K562 (cell line): ENCODE measurements at regions not wholly inside any gene's neighbourhood (a gene's known extent, or its start where the extent isn't known, plus 50 kb on each side); places are given as distances from the start of the nearest gene placed in this dataset.

Experiments
- ATAC-seq: fragments of 200-7000 bp; cut with Tn5 transposase; 3 replicates; pipeline ENCODE4 v1.9.1; 2020; ENCODE audit warnings: moderate library complexity
- BruUV-seq: library from RNA; stranded (reverse); fragments of 400-500 nt; replicated peaks from 2 replicates; lab custom pipeline; 2021; lab: Mats Ljungman, UMichigan
- CTCF ChIA-PET: fragments of 300-600 bp; formaldehyde crosslinking; extraction: SDS; loops from one replicate; lab custom pipeline; 2021; ENCODE audit warnings: low intra/inter-chr PET ratio; lab: Yijun Ruan, JAX
- POLR2A ChIA-PET: fragments of 300-600, 350-650 bp; sonication (Branson Sonifier 250); formaldehyde crosslinking; extraction: SDS; loops from one replicate; lab custom pipeline; 2021; ENCODE audit warnings: antibody characterized with exemption, inconsistent platforms; lab: Yijun Ruan, JAX
- DNase-seq, 4 experiments: peaks; one replicate each; pipeline versions ENCODE4 v3.0.0 to v3.0.0-alpha.2; 2011 to 2018; ENCODE audit warnings: low spot score in 3 of 4, mixed read lengths in 3 of 4; ENCODE audit errors: extremely low read depth in 1 of 4
- FAIRE-seq: peaks from 2 replicates; lab custom pipeline; 2011; peaks lifted over from hg19 to GRCh38; lab: Jason Lieb, UNC
- H2AFZ ChIP-seq: 2 replicates; pipeline ENCODE4 v1.6.0; 2011; ENCODE audit warnings: low read depth, low read length, control low read depth, inconsistent platforms
- H3K27ac ChIP-seq: fragments of 200-600 bp; 3 replicates; pipeline ENCODE4 v1.8.0; 2011; ENCODE audit warnings: low read depth, mild to moderate bottlenecking, control low read depth, inconsistent platforms, low read length, moderate library complexity, mixed read lengths; ENCODE audit errors: extremely low read depth
- H3K27me3 ChIP-seq, 2 experiments: fragments of 300-600 bp in 1 of 2; 2 replicates in 1 of 2; 3 replicates in 1 of 2; pipeline versions ENCODE4 v1.6.0 to v1.8.0; 2011; ENCODE audit warnings: inconsistent platforms in 2 of 2, low read length in 2 of 2, mild to moderate bottlenecking in 1 of 2, mixed read lengths in 1 of 2, moderate library complexity in 1 of 2; ENCODE audit not compliant: control insufficient read depth in 2 of 2, insufficient read depth in 2 of 2
- H3K36me3 ChIP-seq: fragments of 300-600 bp; 3 replicates; pipeline ENCODE4 v1.8.0; 2011; ENCODE audit warnings: mild to moderate bottlenecking, low read length, inconsistent platforms; ENCODE audit not compliant: control insufficient read depth, insufficient read depth
- H3K4me1 ChIP-seq, 2 experiments: fragments of 200-600 bp in 1 of 2; replicated peaks in 1 of 2; 2 replicates in 1 of 2; 3 replicates in 1 of 2; pipeline versions ENCODE4 v1.5.1 to v1.8.0; 2011; ENCODE audit warnings: inconsistent platforms in 2 of 2, low read length in 2 of 2, mild to moderate bottlenecking in 1 of 2, mixed read lengths in 1 of 2, moderate library complexity in 1 of 2; ENCODE audit not compliant: control insufficient read depth in 2 of 2, insufficient read depth in 2 of 2
- H3K4me2 ChIP-seq: 2 replicates; pipeline ENCODE4 v1.6.1; 2011; ENCODE audit warnings: low read length, control low read depth, inconsistent platforms, mixed read lengths; ENCODE audit not compliant: insufficient read depth
- H3K4me3 ChIP-seq: fragments of 200-600 bp; sonication (generic), shearing (Covaris generic); 2 replicates; pipeline ENCODE4 v1.5.1; 2016; ENCODE audit warnings: control low read depth, inconsistent platforms
- H3K79me2 ChIP-seq: fragments of 200-600 bp; 3 replicates; pipeline ENCODE4 v1.8.0; 2011; ENCODE audit warnings: low read length, inconsistent platforms; ENCODE audit not compliant: control insufficient read depth, insufficient read depth
- H3K9ac ChIP-seq, 2 experiments: 2 replicates each; pipeline versions ENCODE4 v1.6.0 to v1.6.1; 2011; ENCODE audit warnings: low read depth in 2 of 2, low read length in 2 of 2, control low read depth in 1 of 2, inconsistent platforms in 1 of 2, mild to moderate bottlenecking in 1 of 2, mixed read lengths in 1 of 2; ENCODE audit not compliant: insufficient read depth in 1 of 2
- H3K9me1 ChIP-seq: one replicate; pipeline ENCODE4 v1.6.0; 2011; ENCODE audit warnings: inconsistent platforms, mild to moderate bottlenecking, low read length, moderate library complexity; ENCODE audit not compliant: control insufficient read depth, insufficient read depth
- H3K9me3 ChIP-seq: replicated peaks from 2 replicates; pipeline ENCODE4 v1.5.1; 2011; ENCODE audit warnings: low read depth, low read length, inconsistent platforms; ENCODE audit not compliant: control insufficient read depth, insufficient read depth
- H4K20me1 ChIP-seq: replicated peaks from 2 replicates; pipeline ENCODE4 v1.6.1; 2011; ENCODE audit warnings: low read length, inconsistent platforms, mixed read lengths; ENCODE audit not compliant: control insufficient read depth, insufficient read depth
- EP400 ChIP-seq: fragments of 450-650 bp; IDR thresholded peaks from 2 replicates; pipeline ENCODE4 v1.6.1; 2017; ENCODE audit warnings: antibody characterized with exemption, mild to moderate bottlenecking, moderate library complexity
- ESRRA ChIP-seq: fragments of 450-650 bp; IDR thresholded peaks from 2 replicates; pipeline ENCODE4 v1.6.1; 2014; ENCODE audit warnings: low read depth, mild to moderate bottlenecking, moderate library complexity, borderline replicate concordance
- NR2F6 ChIP-seq: fragments of 450-650 bp; formaldehyde crosslinking; IDR thresholded peaks from 2 replicates; pipeline ENCODE4 v1.4.0; 2020; ENCODE audit warnings: mild to moderate bottlenecking
- POLR2B ChIP-seq: fragments of 450-650 bp; IDR thresholded peaks from 2 replicates; pipeline ENCODE4 v1.6.1; 2018; ENCODE audit warnings: low read depth; ENCODE audit not compliant: partially characterized antibody
- STAT5B ChIP-seq: fragments of 250-450 bp; sonication (Bioruptor Pico); IDR thresholded peaks from 2 replicates; pipeline ENCODE4 v1.8.0; 2021; ENCODE audit warnings: mild to moderate bottlenecking, inconsistent platforms
- TCF3 ChIP-seq: sonication (generic); formaldehyde crosslinking; IDR thresholded peaks from 2 replicates; pipeline ENCODE4 v1.4.0; 2020; ENCODE audit warnings: mild to moderate bottlenecking, missing genetic modification reagents
- VEZF1 ChIP-seq: fragments of 200-800 bp; sonication (Bioruptor generic); IDR thresholded peaks from 2 replicates; pipeline ENCODE4 v1.6.1; 2017; ENCODE audit warnings: missing genetic modification characterization, missing compliant biosample characterization
- ZBTB5 ChIP-seq: fragments of 450-650 bp; IDR thresholded peaks from 2 replicates; pipeline ENCODE4 v1.6.1; 2017; ENCODE audit warnings: antibody characterized with exemption
- ZNF436 ChIP-seq: fragments of 250-450, 450-650 bp; sonication (Bioruptor Pico); formaldehyde crosslinking; IDR thresholded peaks from 2 replicates; pipeline ENCODE4 v1.7.0; 2020; ENCODE audit warnings: mild to moderate bottlenecking
- ZNF609 ChIP-seq: sonication (generic); formaldehyde crosslinking; IDR thresholded peaks from 2 replicates; pipeline ENCODE4 v1.8.1; 2023; ENCODE audit warnings: missing genetic modification reagents, mild to moderate bottlenecking, borderline replicate concordance
- ZNF75A ChIP-seq: fragments of 450-650 bp; formaldehyde crosslinking; IDR thresholded peaks from 2 replicates; pipeline ENCODE4 v1.4.0; 2020; ENCODE audit warnings: mild to moderate bottlenecking
- WGBS: fragments of 100-300 bp; shearing (Covaris generic); methylation state at CpG from one replicate; pipeline ENCODE4 v1.1.6; 2016; ENCODE audit warnings: low coverage, mixed read lengths; ENCODE audit not compliant: insufficient coverage; ENCODE audit errors: missing lambda C conversion rate; 5-methylcytosine and 5-hydroxymethylcytosine counted together
- in situ Hi-C: fragments of 300-500 bp; cut with MboI; formaldehyde crosslinking; loops from 4 replicates; pipeline ENCODE4 v1.15.0; 2018; ENCODE audit warnings: inconsistent platforms, mixed read lengths
- intact Hi-C: fragments of 100-400 bp; cut with micrococcal nuclease; formaldehyde crosslinking; loops from 2 replicates; pipeline ENCODE4 v1.14.2; 2022

- Histone ChIP-seq H3K9me3 (no peaks in the 10 kb centered on the region), H3K4me3 (no peak overlapping the region), H2AFZ (no peak overlapping the region), H3K27me3 (no peaks in the 10 kb centered on the region), H3K27ac (no peak overlapping the region), H3K9me1 (no peaks in the 10 kb centered on the region), H3K4me1 (no peaks in the 10 kb centered on the region), H4K20me1 (no peaks in the 10 kb centered on the region), H3K79me2 (no peaks in the 10 kb centered on the region), H3K4me2 (no peak overlapping the region), H3K36me3 (no peaks in the 10 kb centered on the region), H3K9ac (no peak overlapping the region)
- no TSS peak for BruUV-seq
- ATAC-seq (no peak; the same call in 2 of the 3 replicates), FAIRE-seq (no peak), DNase-seq (no peak)
- 1% methylated on average over 5 of the region's 5 CpGs for WGBS
- in situ Hi-C loops (no loop called here), intact Hi-C loops (no loop called here)
- ChIA-PET POLR2A (interaction anchor here (0.6 kb wide), 1 partner anchor 459 kb away, joined by 3 read pairs; no protein-coding TSS in a partner anchor), CTCF (no interaction called here)
- TF ChIP-seq STAT5B (CRISPR knock-in tag) (no peak), ZNF436 (CRISPR knock-in tag) (no peak), TCF3 (no peak), POLR2B (no peak), ZNF75A (CRISPR knock-in tag) (no peak), NR2F6 (no peak), EP400 (no peak), ESRRA (no peak), ZBTB5 (no peak), ZNF609 (CRISPR knock-in tag) (no peak), VEZF1 (CRISPR knock-in tag) (no peak)
Observed at GRCh38 chr7:51620706-51621105, 304.1 kb upstream of the COBL start.
